DOHH2 (cell line): ENCODE measurements at regions not wholly inside any gene's neighbourhood (a gene's known extent, or its start where the extent isn't known, plus 50 kb on each side); places are given as distances from the start of the nearest gene placed in this dataset.

Source experiments
- CTCF ChIP-seq: fragments of 200-600 bp; sonication (generic); IDR thresholded peaks from one replicate; pipeline ENCODE4 v1.5.1; 2014; ENCODE audit warnings: antibody characterized with exemption, mild to moderate bottlenecking, low read depth, low read length; ENCODE audit not compliant: poor library complexity, severe bottlenecking
- EZH2phosphoT487 ChIP-seq: fragments of 200-600 bp; sonication (generic); IDR thresholded peaks from 2 replicates; pipeline ENCODE4 v1.6.1; 2017; ENCODE audit warnings: borderline replicate concordance, mild to moderate bottlenecking, antibody characterized with exemption, low read length, moderate library complexity, mixed read lengths

- no peak for TF ChIP-seq CTCF
- no peak for TF ChIP-seq EZH2phosphoT487
Measured at GRCh38 chr18:44259610-44260009, 421.1 kb upstream of the SETBP1 start.
